ENCODE measurements at regions not wholly inside any gene's neighbourhood (a gene's known extent, or its start where the extent isn't known, plus 50 kb on each side); places are given as distances from the start of the nearest gene placed in this dataset.

GRCh38 chr19:31667106-31667505, 317.9 kb upstream of the TSHZ3 start:
- no peak for TF ChIP-seq EZH2 (IDR thresholded peaks at IDR 0.05; ENCODE audit: insufficient read depth, low read length)
- TF ChIP-seq, protein P1, sequence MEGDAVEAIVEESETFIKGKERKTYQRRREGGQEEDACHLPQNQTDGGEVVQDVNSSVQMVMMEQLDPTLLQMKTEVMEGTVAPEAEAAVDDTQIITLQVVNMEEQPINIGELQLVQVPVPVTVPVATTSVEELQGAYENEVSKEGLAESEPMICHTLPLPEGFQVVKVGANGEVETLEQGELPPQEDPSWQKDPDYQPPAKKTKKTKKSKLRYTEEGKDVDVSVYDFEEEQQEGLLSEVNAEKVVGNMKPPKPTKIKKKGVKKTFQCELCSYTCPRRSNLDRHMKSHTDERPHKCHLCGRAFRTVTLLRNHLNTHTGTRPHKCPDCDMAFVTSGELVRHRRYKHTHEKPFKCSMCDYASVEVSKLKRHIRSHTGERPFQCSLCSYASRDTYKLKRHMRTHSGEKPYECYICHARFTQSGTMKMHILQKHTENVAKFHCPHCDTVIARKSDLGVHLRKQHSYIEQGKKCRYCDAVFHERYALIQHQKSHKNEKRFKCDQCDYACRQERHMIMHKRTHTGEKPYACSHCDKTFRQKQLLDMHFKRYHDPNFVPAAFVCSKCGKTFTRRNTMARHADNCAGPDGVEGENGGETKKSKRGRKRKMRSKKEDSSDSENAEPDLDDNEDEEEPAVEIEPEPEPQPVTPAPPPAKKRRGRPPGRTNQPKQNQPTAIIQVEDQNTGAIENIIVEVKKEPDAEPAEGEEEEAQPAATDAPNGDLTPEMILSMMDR (IDR thresholded peaks at IDR 0.05; ENCODE audit: insufficient read depth, low read depth, low read length): no peak

Measured in astrocyte (in vitro differentiated cells and primary cell).